HG02571 (cell line): ENCODE measurements at regions not wholly inside any gene's neighbourhood (a gene's known extent, or its start where the extent isn't known, plus 50 kb on each side); places are given as distances from the start of the nearest gene placed in this dataset.

Experiments
- ATAC-seq: cut with Tn5 transposase; IDR thresholded peaks from one replicate; pipeline ENCODE4 v1.9.1; 2021; ENCODE audit warnings: mild to moderate bottlenecking, moderate library complexity; ENCODE audit not compliant: unreplicated experiment

DNA sequence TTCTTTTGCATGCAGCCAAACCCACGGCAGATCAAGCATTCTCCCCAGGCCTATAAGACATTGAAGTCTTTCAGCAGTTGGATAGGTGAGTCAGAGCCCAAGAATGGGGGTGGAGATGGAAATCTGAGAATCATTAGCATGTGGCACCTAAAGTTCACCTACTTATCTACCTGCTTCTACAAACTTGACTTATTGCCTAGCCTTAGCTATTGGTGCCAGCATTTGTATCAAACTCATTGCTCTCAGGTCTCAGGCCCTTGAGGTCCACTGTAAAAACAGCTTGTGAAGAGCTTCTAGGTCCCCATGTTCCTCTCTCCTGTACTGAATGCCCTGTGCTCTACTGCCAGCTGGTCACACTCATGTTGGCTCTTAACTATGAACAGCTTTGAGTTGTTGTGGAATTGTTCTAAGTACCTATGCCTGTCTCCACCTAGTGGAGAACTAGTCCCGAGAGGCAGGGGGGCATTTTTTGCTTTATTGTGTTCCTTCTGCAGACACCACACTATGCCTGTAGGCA is 278.4 kb upstream of the SPRED2 start:
- no peak for ATAC-seq

- ATAC-seq: no peak
Measured at GRCh38 chr2:65710356-65710755, 278.0 kb upstream of the SPRED2 start.

GRCh38 chr2:65708086-65708485 is 275.7 kb upstream of the SPRED2 start:
- ATAC-seq: no peak

- ATAC-seq: no peak
Measured at GRCh38 chr2:65706411-65706810, 274.0 kb upstream of the SPRED2 start.

GRCh38 chr2:65701191-65701590 is 268.8 kb upstream of the SPRED2 start:
- no peak for ATAC-seq

GRCh38 chr2:65700720-65701119 is 268.3 kb upstream of the SPRED2 start:
- ATAC-seq: no peak

DNA sequence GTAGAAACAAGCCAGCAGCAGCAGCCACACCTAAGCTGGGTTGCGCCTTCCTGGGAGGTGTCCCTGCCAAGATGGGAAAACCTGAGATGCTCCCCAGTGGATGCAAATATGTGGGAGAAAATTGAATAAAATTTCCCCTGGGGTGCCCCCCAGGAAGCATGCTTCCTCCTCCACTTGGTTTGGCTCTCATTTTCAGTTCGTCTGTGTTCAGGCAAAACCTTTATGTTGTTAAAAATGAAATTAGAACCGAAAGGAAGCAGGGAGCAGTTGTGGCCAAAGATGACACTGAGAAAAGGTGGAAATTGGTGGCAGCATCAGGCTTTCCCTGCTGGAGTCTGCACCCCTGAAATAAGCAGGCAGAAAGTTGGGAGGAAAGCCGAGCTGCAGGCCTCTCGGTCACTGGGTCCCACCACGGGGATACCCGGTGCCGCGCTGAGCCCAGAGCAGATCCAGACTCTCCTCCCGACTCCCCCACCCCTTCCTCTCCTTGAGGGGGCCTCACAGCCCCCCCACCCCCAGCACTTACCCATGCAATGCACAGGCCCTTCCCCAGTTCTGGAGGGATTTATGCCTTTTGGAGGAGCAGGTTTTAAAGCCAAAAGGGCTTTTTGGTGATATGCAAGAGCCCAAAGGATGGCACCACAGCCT is 267.7 kb upstream of the SPRED2 start:
- ATAC-seq: no peak

DNA sequence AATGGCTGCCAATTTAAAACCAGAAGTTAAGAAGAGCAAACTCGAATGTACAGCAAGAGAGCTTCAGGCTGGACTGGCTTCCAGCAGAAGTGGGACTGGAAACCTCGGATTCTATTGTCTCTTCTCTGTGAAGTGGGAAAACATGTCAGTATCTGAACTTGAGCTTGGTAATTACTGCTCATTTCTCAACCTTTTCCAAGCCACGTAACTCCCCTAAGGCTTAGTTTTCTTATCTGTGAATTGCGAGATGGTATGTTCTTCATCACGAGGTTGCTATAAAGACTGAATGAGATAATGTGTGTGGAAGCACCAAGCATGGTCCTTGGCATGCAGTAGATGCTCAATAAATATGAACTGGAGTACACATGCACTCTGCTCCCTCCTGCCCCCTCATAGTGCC is 259.4 kb upstream of the SPRED2 start:
- ATAC-seq: no peak

DNA sequence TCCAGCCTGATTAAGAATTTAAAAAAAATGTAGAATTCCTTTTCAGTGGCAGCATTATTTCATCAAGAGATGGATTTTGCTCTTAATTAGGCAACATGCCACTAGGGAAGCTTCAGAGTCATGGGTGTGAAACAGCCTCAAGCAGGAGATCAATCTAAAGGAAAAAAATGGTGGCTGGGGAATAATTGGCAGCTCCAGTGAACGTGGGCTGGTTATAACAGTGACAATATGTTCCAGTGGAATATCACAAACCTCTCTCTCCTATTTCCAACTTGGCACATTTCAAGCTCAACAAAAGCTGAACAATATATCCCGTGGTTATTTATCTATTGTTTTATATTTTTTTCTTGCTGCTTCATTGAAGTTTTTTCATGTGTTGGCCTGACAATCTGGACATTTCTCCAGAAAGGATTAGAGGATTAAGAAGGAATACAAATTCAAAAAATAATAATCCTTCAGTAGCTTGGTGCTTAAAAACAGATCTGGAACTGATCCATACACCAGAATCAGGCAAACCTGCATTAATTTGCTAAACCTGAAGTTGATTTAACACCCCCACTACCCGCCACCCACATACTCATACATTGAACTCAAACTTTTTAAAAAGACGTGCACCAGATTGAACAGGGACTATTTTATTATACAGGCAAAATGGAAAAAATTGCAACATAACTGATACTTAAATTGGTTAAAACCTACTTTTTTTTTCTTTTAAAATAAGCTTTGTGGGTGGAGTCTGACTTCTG is 255.9 kb upstream of the SPRED2 start:
- ATAC-seq: no peak

GRCh38 chr2:65687614-65688013 is 255.2 kb upstream of the SPRED2 start:
- no peak for ATAC-seq

GRCh38 chr2:65686928-65687521 is 254.6 kb upstream of the SPRED2 start:
- ATAC-seq: no peak

DNA sequence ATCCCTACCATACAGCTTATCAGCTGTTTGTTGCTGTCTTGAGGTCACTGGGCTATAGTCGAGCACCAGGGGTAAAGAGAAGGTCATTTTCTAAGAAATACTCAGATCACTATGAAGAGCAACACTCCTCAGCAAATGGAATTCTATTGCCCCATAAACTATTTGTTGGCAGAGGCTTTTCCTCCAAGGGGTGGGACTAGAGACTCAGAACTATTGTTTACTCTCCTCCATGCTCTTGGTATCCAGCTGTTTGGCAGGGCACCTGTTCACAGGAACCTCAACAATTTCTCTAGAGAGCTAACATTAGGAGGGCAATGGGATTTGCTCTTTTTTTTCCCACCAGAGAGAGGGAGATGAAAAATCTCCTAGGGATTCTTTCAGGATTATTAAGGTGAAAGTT is 249.1 kb upstream of the SPRED2 start:
- no peak for ATAC-seq

- ATAC-seq: no peak
Measured at GRCh38 chr2:65678779-65679391, 246.5 kb upstream of the SPRED2 start.

DNA sequence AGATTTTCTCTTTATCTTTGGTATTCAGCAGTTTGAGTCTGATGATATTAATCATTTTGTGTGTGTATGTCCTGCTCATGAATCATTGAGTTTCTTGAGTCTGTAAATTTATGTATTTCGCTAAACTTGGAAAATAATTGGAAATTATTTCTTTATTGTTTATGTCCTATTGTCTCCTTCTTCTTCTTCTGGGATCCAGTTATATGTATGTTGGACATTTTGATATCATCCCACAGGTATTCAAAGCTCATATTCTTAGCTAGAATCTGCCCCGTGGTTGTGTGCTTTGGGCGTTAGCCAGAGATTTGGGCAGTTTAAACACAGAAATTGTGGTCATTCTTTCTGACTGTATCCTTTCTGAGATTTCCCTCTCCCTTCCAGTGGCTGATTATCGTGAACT is 243.0 kb upstream of the SPRED2 start:
- ATAC-seq: no peak

DNA sequence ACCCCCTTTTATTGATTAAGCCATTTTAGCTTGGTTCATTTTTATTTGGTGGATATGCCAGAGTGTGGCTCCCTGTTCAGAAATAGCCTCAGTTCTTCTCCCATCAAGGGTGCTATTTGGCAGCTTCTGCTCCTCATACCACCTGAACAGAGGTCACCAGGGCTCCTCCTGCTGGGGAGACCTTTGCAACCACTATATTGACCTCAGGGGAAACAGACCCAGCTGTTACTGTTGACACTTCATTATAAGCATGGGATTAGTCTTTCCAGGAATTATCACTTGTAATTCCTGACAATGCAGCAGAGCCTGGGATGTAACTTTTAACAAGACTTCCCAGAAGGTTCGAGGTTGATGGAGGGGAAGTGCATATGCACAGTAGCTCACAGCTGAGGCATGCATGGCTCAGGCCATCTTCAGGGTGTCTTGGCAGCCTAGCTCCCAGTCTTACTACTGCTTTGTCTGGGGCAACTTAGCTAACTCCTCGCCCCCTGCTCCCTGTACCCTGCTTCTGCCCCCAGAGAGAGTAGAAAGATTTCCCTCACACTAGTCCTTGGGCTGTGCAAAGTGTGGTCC is 239.4 kb upstream of the SPRED2 start:
- no peak for ATAC-seq

GRCh38 chr2:65669574-65669973 is 237.2 kb upstream of the SPRED2 start:
- no peak for ATAC-seq

DNA sequence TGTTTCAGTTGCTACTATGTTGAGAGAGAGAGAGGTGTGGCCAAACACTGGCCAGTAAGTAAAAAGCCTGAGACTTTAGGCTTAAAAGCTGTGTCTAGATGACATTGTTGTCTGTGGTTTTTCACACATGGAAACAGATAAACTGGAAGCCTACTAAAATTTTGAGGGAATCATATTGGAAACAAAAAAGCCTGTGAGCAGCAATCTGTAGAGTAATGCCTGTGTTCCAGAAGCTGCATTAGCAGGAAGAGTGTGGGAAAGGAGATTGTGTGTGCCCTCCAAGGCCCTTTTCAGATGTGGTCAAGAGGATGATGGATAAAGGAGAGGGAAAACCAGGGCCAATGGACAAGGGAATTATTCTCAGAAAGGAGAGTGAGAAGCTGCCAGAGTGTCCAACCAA is 236.3 kb upstream of the SPRED2 start:
- ATAC-seq: no peak

- ATAC-seq: peak; percentile 97
Measured at GRCh38 chr2:65666156-65666725, 233.8 kb upstream of the SPRED2 start.

DNA sequence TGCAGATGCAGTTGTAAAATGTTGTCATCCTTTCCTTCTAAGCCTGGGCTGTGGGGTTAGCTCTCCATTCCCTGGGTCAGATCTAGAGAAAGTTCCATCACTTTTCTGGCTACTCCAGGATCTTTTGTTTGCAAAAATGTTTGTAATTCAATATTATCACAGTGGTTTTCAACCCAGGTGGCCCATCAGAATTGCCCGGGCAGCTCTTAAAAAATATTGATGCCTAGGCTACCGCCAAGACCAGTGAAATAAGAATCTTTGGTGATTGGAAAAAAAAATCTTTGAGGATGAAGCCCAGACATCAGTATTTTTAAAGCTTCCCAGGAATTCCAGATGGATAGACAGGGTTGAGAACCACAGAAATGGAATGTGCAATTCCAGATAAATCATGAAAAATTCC is 232.5 kb upstream of the SPRED2 start:
- ATAC-seq: no peak

DNA sequence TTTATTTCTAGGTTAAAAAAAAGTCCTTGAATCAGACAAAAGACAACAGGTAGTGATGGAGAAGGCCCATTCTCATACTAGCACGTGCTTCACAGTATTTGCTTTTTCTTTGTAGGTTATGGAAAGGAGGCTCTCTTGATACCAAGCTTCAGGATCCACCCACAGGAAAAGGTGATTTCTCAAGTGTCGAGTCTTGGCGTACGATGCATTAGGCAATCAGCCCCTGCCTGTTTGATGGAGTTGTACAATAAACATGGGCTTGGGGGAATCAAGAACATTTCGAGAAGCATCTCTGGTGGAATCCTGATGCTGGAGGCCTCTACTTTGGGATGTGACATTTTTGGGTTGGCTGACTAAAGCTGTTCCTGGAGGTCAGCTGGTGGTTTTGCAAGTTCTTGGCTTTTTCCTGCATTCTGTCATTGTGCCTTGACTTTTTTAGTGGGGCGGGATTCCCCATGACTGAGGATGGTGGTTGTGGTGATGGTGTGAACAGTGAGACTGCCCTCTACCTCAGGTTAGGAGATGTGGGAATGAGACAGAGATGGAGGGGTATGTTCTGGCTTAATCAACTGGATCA is 231.5 kb upstream of the SPRED2 start:
- no peak for ATAC-seq
